ENCODE measurements at regions not wholly inside any gene's neighbourhood (a gene's known extent, or its start where the extent isn't known, plus 50 kb on each side); places are given as distances from the start of the nearest gene placed in this dataset.

- H3K4me3 ChIP-seq (ENCODE audit: low read length in 2 of 2) = no peak overlapping the region
- H3K27me3 ChIP-seq (ENCODE audit: control insufficient read depth in 1 of 2, insufficient read depth in 2 of 2, low read length in 1 of 2) = peaks cover 0 to 2% of the 10 kb centered on the region in 2 donors
- peaks cover 2% of the 10 kb centered on the region for H3K9me3 ChIP-seq (ENCODE audit: control insufficient read depth, low read length)
- H3K4me1 ChIP-seq (ENCODE audit: control insufficient read depth in 1 of 2, insufficient read depth in 2 of 2, low read length in 2 of 2) = no peaks in the 10 kb centered on the region
- intact Hi-C loops (cut with DNase I) = no loop called here
- H3K27ac ChIP-seq (ENCODE audit: low read depth in 1 of 2, low read length in 2 of 2) = no peak overlapping the region
- DNase-seq (no peak), ATAC-seq (ENCODE audit: low FRiP score) (no peak)
- 55 to 70% methylated on average over 3 of the region's 3 CpGs for WGBS, 2 donors
- no peaks in the 10 kb centered on the region for H3K36me3 ChIP-seq (ENCODE audit: control insufficient read depth in 1 of 2, insufficient read depth in 2 of 2, low read length in 1 of 2)
Measured at GRCh38 chr1:222216255-222216754, 331.6 kb downstream of the HHIPL2 start.

DNA sequence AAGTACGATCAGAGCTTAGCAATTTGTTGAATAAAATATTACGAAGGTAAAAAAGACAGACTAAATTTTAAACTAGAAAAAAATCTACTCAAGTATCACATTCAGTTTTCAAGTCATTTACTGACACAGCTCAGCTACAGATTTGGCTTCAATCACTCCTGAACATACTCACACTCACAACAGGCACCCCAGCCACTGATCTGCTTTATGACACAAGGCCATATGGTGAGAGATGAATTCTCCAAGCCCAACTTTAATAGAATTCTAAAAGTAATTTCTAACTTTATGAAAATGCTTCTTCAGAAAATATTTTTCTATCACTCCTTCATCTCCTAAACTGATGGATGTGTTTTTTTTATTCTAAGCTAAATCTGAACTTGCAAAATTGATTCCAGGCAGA is 337.1 kb downstream of the HHIPL2 start:
- WGBS, 2 donors = 76 to 78% methylated on average over 2 of the region's 2 CpGs
- ATAC-seq (ENCODE audit: low FRiP score) (no peak), DNase-seq (no peak)
- H3K36me3 ChIP-seq (ENCODE audit: control insufficient read depth in 1 of 2, insufficient read depth in 2 of 2, low read length in 1 of 2) = no peaks in the 10 kb centered on the region
- intact Hi-C loops (cut with DNase I) = no loop called here
- no peaks in the 10 kb centered on the region for H3K27me3 ChIP-seq (ENCODE audit: control insufficient read depth in 1 of 2, insufficient read depth in 2 of 2, low read length in 1 of 2)
- H3K4me1 ChIP-seq (ENCODE audit: control insufficient read depth in 1 of 2, insufficient read depth in 2 of 2, low read length in 2 of 2) = no peaks in the 10 kb centered on the region
- H3K9me3 ChIP-seq (ENCODE audit: control insufficient read depth, low read length) = no peaks in the 10 kb centered on the region
- H3K27ac ChIP-seq (ENCODE audit: low read depth in 1 of 2, low read length in 2 of 2) = no peak overlapping the region
- H3K4me3 ChIP-seq (ENCODE audit: low read length in 2 of 2) = no peak overlapping the region

DNA sequence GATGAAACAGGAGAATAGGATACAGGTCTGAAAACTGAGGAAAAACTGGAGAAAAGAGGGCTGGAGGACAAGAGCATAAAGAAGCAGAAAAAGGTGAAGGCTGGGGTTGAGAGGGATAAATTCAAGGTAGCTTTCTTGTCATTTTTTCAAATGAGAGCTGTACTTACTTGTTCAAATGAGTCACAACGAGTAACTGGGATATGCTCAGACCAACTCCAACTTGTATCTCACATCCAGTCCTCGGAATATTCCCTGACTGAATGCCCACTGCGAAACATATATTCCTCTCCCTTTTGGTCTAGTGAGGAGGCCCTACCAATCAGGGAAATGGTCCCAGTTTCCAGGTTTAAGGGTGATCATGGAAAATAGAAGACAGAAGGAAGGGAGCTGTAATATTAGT is 343.4 kb downstream of the HHIPL2 start:
- no peaks in the 10 kb centered on the region for H3K9me3 ChIP-seq (ENCODE audit: control insufficient read depth, low read length)
- H3K4me1 ChIP-seq (ENCODE audit: control insufficient read depth in 1 of 2, insufficient read depth in 2 of 2, low read length in 2 of 2) = no peaks in the 10 kb centered on the region
- WGBS, 2 donors = 86 to 90% methylated on average over 3 of the region's 3 CpGs
- H3K4me3 ChIP-seq (ENCODE audit: low read length in 2 of 2) = no peak overlapping the region
- no peak for ATAC-seq (ENCODE audit: low FRiP score)
- no peak overlapping the region for H3K27ac ChIP-seq (ENCODE audit: low read depth in 1 of 2, low read length in 2 of 2)
- DNase-seq = no peak
- no peaks in the 10 kb centered on the region for H3K36me3 ChIP-seq (ENCODE audit: control insufficient read depth in 1 of 2, insufficient read depth in 2 of 2, low read length in 1 of 2)
- no peaks in the 10 kb centered on the region for H3K27me3 ChIP-seq (ENCODE audit: control insufficient read depth in 1 of 2, insufficient read depth in 2 of 2, low read length in 1 of 2)
- intact Hi-C loops (cut with DNase I) = no loop called here

DNA sequence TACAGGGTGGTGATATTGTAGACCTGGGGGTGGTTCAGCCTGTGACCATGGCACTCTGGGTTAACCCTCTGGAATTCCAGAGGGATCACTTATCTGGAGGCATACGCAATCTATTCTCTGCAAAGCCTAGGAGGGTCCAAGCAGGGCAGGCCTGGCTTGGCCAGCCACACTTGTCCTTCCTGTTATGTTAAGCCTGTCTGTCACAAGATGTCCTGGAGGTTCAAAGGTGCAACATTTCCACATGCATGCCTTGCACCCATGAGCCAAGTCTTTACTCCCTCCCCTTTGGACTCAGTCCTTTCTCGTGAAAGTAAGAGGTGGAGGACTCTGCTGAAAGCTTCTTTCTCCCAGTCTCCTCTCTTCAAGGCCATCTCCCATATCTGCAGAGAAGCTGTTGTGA is 345.1 kb downstream of the HHIPL2 start:
- ATAC-seq (ENCODE audit: low FRiP score) (no peak), DNase-seq (no peak)
- Histone ChIP-seq H3K27ac (ENCODE audit: low read depth in 1 of 2, low read length in 2 of 2) (no peak overlapping the region), H3K36me3 (ENCODE audit: control insufficient read depth in 1 of 2, insufficient read depth in 2 of 2, low read length in 1 of 2) (no peaks in the 10 kb centered on the region), H3K27me3 (ENCODE audit: control insufficient read depth in 1 of 2, insufficient read depth in 2 of 2, low read length in 1 of 2) (no peaks in the 10 kb centered on the region), H3K4me3 (ENCODE audit: low read length in 2 of 2) (no peak overlapping the region), H3K4me1 (ENCODE audit: control insufficient read depth in 1 of 2, insufficient read depth in 2 of 2, low read length in 2 of 2) (no peaks in the 10 kb centered on the region), H3K9me3 (ENCODE audit: control insufficient read depth, low read length) (no peaks in the 10 kb centered on the region)
- WGBS, 2 donors = 48 to 66% methylated on average over 2 of the region's 2 CpGs
- intact Hi-C loops (cut with DNase I) = no loop called here

DNA sequence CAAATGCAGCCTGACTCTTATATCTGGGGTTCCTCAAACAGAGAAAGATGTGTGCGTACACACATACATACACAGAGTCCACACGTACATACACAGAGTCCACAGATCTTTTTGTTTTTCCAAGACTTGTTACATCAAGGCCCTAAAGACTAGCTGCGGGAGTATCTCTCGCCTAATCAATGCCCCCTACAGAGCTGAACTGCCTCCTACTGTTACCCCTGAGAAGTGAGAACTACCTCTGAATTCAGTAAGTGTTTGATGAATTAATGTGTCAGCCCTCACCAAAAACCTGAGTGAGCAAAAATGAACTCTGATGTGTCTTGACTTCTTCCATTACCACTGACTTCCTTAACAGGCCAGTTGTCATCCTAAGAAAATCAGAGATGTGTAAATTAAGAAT is 351.2 kb downstream of the HHIPL2 start:
- Histone ChIP-seq H3K4me3 (ENCODE audit: low read length in 2 of 2) (no peak overlapping the region), H3K27me3 (ENCODE audit: control insufficient read depth in 1 of 2, insufficient read depth in 2 of 2, low read length in 1 of 2) (no peaks in the 10 kb centered on the region), H3K27ac (ENCODE audit: low read depth in 1 of 2, low read length in 2 of 2) (no peak overlapping the region), H3K4me1 (ENCODE audit: control insufficient read depth in 1 of 2, insufficient read depth in 2 of 2, low read length in 2 of 2) (no peaks in the 10 kb centered on the region), H3K36me3 (ENCODE audit: control insufficient read depth in 1 of 2, insufficient read depth in 2 of 2, low read length in 1 of 2) (no peaks in the 10 kb centered on the region), H3K9me3 (ENCODE audit: control insufficient read depth, low read length) (no peaks in the 10 kb centered on the region)
- intact Hi-C loops (cut with DNase I) = no loop called here
- ATAC-seq (ENCODE audit: low FRiP score) (no peak), DNase-seq (no peak)
- WGBS, 2 donors = 68% methylated on average over 4 of the region's 4 CpGs

GRCh38 chr1:222196288-222196687 is 351.6 kb downstream of the HHIPL2 start:
- no peak for DNase-seq
- no peak for ATAC-seq (ENCODE audit: low FRiP score)
- intact Hi-C loops (cut with DNase I) = no loop called here
- Histone ChIP-seq H3K27me3 (ENCODE audit: control insufficient read depth in 1 of 2, insufficient read depth in 2 of 2, low read length in 1 of 2) (no peaks in the 10 kb centered on the region), H3K27ac (ENCODE audit: low read depth in 1 of 2, low read length in 2 of 2) (no peak overlapping the region), H3K4me3 (ENCODE audit: low read length in 2 of 2) (no peak overlapping the region), H3K9me3 (ENCODE audit: control insufficient read depth, low read length) (peaks cover 1% of the 10 kb centered on the region), H3K4me1 (ENCODE audit: control insufficient read depth in 1 of 2, insufficient read depth in 2 of 2, low read length in 2 of 2) (no peaks in the 10 kb centered on the region), H3K36me3 (ENCODE audit: control insufficient read depth in 1 of 2, insufficient read depth in 2 of 2, low read length in 1 of 2) (no peaks in the 10 kb centered on the region)

DNA sequence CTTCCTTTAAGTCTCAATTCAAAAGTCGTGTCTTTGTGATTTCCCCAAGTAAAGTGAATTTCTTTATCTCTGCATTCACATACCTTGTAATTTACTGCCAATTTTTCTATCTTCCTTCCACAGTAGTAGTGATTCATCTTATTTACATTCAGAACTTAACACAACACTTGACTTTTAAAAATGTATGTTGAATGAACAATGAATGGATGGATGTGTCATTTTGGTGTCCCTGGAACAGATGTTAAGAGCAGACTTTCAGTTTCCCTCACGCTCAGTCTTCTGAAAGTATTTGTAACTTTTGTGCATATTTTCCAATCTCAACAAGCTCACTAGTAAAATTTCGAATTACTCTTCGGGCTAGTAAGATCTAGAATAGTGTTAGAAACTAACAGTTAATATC is 352.0 kb downstream of the HHIPL2 start:
- no peak for DNase-seq
- ATAC-seq (ENCODE audit: low FRiP score) = no peak
- 72 to 76% methylated on average over 4 of the region's 4 CpGs for WGBS, 2 donors
- intact Hi-C loops (cut with DNase I) = no loop called here
- H3K9me3 ChIP-seq (ENCODE audit: control insufficient read depth, low read length) = peaks cover 1% of the 10 kb centered on the region
- no peaks in the 10 kb centered on the region for H3K4me1 ChIP-seq (ENCODE audit: control insufficient read depth in 1 of 2, insufficient read depth in 2 of 2, low read length in 2 of 2)
- no peak overlapping the region for H3K4me3 ChIP-seq (ENCODE audit: low read length in 2 of 2)
- H3K27ac ChIP-seq (ENCODE audit: low read depth in 1 of 2, low read length in 2 of 2) = no peak overlapping the region
- H3K27me3 ChIP-seq (ENCODE audit: control insufficient read depth in 1 of 2, insufficient read depth in 2 of 2, low read length in 1 of 2) = no peaks in the 10 kb centered on the region
- no peaks in the 10 kb centered on the region for H3K36me3 ChIP-seq (ENCODE audit: control insufficient read depth in 1 of 2, insufficient read depth in 2 of 2, low read length in 1 of 2)

DNA sequence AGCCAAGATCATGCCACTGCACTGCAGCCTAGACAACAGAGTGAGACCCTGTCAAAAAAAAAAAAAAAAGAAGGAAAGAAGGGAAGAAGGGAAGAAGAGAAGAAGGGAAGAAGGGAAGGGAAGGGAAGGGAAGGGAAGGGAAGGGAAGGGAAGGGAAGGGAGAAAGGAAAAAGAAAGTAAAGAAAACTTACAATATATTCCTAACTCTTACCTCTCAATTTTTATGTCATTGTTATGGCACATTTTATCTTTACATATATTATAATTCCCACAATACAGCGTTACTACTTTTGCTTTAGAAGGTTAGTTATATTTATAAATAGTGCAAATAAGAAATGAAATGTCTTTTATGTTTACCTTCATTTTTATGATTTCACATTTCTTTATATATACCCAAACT is 358.7 kb downstream of the HHIPL2 start:
- H3K36me3 ChIP-seq (ENCODE audit: control insufficient read depth in 1 of 2, insufficient read depth in 2 of 2, low read length in 1 of 2) = no peaks in the 10 kb centered on the region
- intact Hi-C loops (cut with DNase I) = no loop called here
- 0 to 82% methylated on average over 1 of the region's 1 CpG for WGBS, 2 donors
- ATAC-seq (ENCODE audit: low FRiP score) (no peak), DNase-seq (no peak)
- no peaks in the 10 kb centered on the region for H3K4me1 ChIP-seq (ENCODE audit: control insufficient read depth in 1 of 2, insufficient read depth in 2 of 2, low read length in 2 of 2)
- no peaks in the 10 kb centered on the region for H3K27me3 ChIP-seq (ENCODE audit: control insufficient read depth in 1 of 2, insufficient read depth in 2 of 2, low read length in 1 of 2)
- H3K9me3 ChIP-seq (ENCODE audit: control insufficient read depth, low read length) = peaks cover 3% of the 10 kb centered on the region
- no peak overlapping the region for H3K4me3 ChIP-seq (ENCODE audit: low read length in 2 of 2)
- H3K27ac ChIP-seq (ENCODE audit: low read depth in 1 of 2, low read length in 2 of 2) = no peak overlapping the region

- DNase-seq (no peak), ATAC-seq (ENCODE audit: low FRiP score) (no peak)
- 79 to 86% methylated on average over 6 of the region's 6 CpGs for WGBS, 2 donors
- intact Hi-C loops (cut with DNase I) = no loop called here
- Histone ChIP-seq H3K36me3 (ENCODE audit: control insufficient read depth in 1 of 2, insufficient read depth in 2 of 2, low read length in 1 of 2) (no peaks in the 10 kb centered on the region), H3K4me3 (ENCODE audit: low read length in 2 of 2) (no peak overlapping the region), H3K27me3 (ENCODE audit: control insufficient read depth in 1 of 2, insufficient read depth in 2 of 2, low read length in 1 of 2) (no peaks in the 10 kb centered on the region), H3K4me1 (ENCODE audit: control insufficient read depth in 1 of 2, insufficient read depth in 2 of 2, low read length in 2 of 2) (no peaks in the 10 kb centered on the region), H3K27ac (ENCODE audit: low read depth in 1 of 2, low read length in 2 of 2) (no peak overlapping the region), H3K9me3 (ENCODE audit: control insufficient read depth, low read length) (peaks cover 3% of the 10 kb centered on the region)
Measured at GRCh38 chr1:222187566-222188332, 360.2 kb downstream of the HHIPL2 start.
